GM18499 (cell line): ENCODE measurements at regions not wholly inside any gene's neighbourhood (a gene's known extent, or its start where the extent isn't known, plus 50 kb on each side); places are given as distances from the start of the nearest gene placed in this dataset.
"Not testable (repeated sequence)": the region's sequence is repeated elsewhere in the genome, so short reads cannot be mapped to it uniquely, and the experiment has no call there.

Experiments
- ATAC-seq: cut with Tn5 transposase; IDR thresholded peaks from one replicate; pipeline ENCODE4 v1.9.1; 2021; ENCODE audit warnings: moderate number of reproducible peaks; ENCODE audit not compliant: insufficient read depth, unreplicated experiment

DNA sequence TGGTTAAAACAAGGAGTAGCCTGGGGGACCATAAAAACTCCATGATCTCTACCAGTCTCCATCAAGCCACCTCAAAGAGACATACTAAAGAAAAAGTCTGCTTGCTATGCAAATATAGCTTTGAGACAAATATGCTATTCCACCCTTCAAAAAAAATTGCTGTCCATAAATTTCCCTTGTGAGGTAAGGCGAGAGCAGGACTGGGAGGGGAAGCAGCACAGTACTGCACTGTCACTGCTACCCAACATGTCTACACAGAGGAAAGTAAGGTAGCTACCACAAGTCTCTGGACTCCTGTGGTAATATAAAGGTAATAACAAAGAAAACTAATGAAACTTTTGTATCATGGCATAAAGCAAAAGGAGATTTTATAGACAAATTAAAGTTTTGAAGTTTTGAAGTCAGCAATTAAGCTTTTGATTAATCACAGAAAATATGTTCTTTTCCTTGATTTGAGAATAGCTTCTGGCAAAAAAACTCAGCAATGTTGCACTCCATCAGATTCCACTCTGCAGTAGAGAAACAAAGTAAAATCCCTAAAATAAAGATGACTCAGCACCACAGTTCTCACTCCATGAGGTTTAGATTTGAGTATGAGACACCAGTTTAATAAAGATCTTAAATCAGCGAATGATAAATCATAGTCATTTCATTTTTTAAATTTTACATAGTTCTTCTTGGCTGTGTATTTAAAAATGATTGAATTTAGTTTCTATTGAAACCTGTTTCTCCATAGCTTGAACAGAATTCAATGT is 602.4 kb downstream of the COL12A1 start:
- ATAC-seq = no peak

DNA sequence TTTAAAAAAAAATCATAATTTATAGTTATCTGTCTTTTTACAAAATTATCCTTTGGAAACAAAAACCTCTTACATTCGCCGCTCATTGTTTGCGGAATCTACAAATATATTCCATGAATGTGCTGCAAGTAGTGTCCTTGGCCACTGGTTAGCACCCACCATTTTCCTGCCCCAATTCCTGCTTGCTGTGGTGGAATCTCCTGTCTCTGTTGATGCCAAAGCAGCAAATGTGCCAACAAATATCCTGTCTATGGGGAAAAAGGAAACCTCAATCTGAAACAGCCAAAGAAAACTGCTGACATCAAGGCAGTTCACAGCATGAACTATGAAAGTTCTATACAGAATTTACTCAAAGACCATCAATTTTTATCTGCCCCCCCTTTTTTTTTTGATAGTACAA is 603.6 kb downstream of the COL12A1 start:
- ATAC-seq = no peak

- ATAC-seq = peak; percentile 84
Measured at GRCh38 chr6:74598462-74599393, 607.1 kb downstream of the COL12A1 start.

DNA sequence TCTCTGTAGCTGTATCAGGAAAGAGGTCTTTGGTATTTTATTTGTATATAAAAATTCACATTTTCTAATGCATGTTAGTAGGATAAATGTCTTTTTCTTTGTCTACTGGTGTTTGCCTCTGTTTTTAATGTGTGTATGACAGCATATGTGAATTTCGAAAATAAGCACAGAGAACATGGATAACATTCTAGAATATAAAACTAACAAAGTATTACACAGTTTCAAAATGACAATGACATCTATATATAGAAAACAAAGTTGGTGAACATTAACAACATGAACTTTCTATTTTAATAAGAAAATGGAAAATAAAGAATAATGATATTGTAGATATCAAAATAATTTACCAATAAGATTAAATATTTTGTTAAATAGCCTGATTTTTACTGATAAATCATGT is 608.0 kb downstream of the COL12A1 start:
- ATAC-seq = peak; percentile 21

DNA sequence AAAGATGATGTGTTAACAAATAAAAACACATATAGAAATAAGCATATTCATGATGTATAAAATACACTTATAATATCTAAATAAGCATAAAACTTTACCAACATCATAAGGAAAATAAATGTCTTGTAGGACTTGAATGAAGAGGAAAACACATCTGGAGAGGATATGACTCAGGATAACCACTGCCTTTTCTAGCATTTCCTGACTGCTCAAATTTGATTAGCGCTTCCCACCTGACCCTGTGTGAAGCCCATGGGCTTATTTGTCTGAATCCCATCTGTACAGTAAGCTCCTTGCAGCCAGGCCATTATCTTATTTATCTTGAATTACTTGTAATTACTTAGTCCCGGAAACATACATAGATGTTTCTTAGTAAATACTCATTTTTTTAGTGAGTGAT is 608.6 kb downstream of the COL12A1 start:
- no peak for ATAC-seq

GRCh38 chr6:74596588-74596987 is 609.3 kb downstream of the COL12A1 start:
- ATAC-seq = no peak

DNA sequence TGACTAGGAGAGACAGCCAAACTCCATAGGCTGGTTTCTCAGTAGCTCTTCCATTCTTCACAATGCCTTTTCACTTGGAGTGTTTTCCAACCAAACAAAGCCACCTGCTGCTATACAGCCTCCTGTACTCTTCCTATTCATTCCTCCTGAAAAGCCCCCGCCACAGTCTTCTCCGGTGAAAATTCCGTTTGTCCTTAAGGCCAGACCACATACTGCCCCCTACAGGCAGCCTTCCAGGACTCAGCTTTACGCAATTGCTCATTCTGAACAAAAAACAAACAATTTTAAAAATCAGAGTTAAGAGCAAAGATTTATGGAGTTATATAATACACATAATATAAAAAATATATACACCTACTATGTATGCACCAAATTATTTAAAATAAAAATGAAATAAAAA is 611.5 kb downstream of the COL12A1 start:
- ATAC-seq = not testable (repeated sequence)

DNA sequence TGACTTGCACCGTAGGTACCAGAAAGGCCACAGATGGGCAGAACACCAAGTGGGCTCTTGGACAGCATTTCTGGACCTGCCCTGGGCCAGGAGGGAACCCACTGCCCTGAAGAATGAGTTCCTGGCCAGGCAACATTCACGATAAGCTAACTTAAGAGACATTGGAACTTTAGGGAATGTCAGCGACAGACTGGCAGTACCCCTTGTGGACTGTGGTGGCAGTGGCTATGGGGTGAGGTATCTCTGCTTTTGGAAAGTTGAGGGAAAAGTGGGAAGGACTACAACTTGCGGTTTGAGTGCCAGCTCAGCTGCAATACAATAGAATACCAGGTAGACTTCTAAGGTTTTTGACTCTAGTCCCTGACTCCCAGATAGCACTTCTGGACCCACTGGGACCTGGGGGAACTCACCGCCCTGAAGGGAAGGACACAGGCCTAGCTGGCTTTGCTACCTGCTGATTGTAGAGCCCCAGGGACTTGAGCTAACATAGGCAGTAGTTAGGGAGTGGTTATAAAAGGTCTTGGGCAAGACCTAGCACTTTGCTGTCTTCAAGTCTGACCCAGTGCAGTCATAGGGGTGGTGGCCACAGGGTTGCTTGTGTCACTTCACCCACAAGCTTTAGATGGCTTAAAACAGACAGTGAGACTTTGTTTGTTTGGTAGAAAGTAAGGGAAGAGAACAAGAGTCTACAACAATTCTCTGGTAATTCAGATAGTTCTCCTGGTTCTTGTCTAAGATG is 617.6 kb downstream of the COL12A1 start:
- ATAC-seq = no peak

- no peak for ATAC-seq
Measured at GRCh38 chr6:74587386-74587785, 618.5 kb downstream of the COL12A1 start.

DNA sequence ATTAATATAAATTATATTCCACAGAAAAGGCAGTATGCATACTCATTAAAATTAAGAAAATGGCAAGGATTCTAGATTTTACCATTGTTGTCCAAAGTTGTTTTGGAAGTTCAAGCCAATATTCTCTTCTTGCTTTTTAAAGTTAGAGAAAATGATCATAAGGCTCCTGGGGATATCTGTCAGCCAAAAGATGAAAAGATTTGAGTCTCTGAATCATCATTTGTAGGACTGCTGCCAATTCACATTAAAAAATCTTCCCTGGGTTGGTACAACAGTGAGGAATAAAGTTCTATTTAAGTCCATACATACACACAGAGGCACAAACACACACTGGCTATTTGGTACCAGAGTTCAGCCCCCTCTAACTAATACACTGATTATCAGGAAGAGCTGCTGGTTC is 620.1 kb downstream of the COL12A1 start:
- no peak for ATAC-seq

GRCh38 chr6:74581681-74582080 is 624.2 kb downstream of the COL12A1 start:
- ATAC-seq = no peak

GRCh38 chr6:74579794-74580193 is 626.1 kb downstream of the COL12A1 start:
- ATAC-seq = no peak

- ATAC-seq = no peak
Measured at GRCh38 chr6:74579047-74579446, 626.8 kb downstream of the COL12A1 start.

DNA sequence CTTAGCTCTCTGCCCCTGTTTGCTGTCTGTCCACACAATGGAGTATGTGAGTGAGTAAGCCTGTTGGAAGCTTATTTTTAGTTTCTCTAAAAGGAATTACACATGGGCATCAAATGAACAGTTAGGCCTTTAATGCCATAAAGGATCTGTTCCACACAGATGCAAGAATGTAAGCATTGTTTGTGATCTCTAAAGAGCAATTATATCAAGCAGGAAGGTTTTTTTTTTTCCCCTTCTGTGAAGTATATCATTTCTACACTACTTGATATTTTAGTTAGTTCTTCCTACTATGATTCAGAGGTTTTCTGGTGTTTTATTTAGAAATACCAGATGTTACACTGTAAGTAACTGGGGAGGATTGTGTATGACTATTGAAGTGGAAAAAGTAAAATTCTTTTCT is 627.5 kb downstream of the COL12A1 start:
- no peak for ATAC-seq

DNA sequence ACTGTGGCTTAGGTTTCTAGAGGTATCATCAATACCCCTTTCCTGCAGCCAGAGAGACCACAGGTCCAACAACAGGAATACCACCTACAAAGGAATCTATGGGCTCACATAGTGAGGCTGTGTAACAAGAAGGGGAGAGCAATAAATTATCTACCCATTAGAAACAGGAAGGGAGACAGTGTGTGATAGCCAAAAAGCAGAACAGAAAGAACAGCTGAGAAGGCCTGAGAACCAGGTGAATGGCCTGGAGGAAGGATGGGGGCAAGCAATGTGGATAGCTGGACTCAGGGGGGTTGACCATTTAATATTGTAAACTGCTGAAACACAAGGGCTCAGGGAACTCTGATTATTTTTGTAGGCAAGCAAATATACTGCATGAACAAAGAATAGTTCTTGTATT is 628.2 kb downstream of the COL12A1 start:
- peak; percentile 91 for ATAC-seq

DNA sequence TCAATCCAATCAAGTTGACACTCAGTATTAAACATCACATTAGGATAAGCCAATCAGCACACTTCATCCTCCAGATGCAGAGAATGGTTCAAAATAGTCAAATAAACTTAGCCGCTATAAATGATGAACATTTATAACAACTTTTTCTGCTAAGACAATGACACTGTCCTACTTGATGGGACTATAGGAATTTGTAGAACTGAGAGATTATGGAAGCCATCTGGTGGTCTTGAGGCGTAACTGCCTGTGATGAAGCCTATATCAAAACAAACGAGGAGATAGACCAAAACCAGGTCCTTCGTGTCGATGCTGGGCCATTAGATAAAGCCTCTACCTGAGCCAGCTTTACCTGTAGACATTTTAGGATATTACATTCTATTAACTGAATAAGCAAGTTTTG is 631.1 kb downstream of the COL12A1 start:
- no peak for ATAC-seq

DNA sequence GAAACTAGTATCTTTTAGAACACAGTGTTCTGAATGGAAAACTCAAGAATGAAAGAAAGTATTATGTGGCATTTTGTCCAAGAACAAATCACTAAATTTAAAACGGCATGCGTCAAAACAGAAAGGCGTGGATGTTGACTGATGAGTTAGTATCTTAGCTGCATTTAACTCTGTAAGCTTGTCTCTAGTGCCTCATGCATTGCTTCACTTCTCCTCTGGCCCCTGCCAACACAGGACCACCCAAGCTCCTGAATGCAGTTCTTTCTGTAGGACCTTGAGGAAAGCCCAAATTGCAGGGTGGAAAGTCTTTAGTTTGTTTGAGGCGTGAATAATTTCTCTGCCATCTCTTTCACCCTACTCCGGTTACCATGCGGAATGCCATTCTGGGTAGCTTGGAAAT is 632.2 kb downstream of the COL12A1 start:
- ATAC-seq = no peak

DNA sequence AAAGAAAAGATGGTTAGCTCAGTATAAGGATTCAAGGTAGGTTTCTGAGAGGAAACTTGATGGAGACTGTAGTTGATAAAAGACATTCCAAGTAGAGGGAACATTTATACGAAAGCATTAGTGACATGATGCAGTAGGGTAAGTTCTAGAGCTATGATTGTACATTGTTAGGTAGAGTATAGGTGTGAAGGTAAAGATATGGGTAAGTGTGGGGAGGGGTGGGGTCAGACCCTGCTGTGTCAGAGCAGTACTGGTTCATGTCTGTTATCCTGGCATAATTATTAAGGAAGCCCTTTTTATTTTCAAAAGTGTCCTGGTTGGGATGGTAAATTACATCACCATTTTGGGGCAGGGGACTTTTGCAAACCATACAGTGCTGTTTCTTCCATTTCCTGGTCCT is 635.8 kb downstream of the COL12A1 start:
- ATAC-seq = no peak

- no peak for ATAC-seq
Measured at GRCh38 chr6:74568861-74569260, 637.0 kb downstream of the COL12A1 start.

- ATAC-seq = not testable (repeated sequence)
Measured at GRCh38 chr6:74567923-74568290, 637.9 kb downstream of the COL12A1 start.
